Neural cell (in vitro differentiated cells): ENCODE measurements at regions not wholly inside any gene's neighbourhood (a gene's known extent, or its start where the extent isn't known, plus 50 kb on each side); places are given as distances from the start of the nearest gene placed in this dataset.

Experiments
- H2AFZ ChIP-seq: fragments of 200-600, 300-800 bp; sonication (generic), shearing (Covaris generic); 2 replicates; pipeline ENCODE4 v1.6.0; 2014; ENCODE audit warnings: low read depth, mild to moderate bottlenecking, antibody characterized with exemption, low read length, moderate library complexity
- H3F3A ChIP-seq: fragments of 200-600 bp; shearing (Covaris generic); 2 replicates; pipeline ENCODE4 v1.6.1; 2016; ENCODE audit warnings: mild to moderate bottlenecking, moderate library complexity, mixed read lengths, antibody characterized with exemption, low read length; ENCODE audit not compliant: insufficient read depth, poor library complexity, severe bottlenecking
- H3K27ac ChIP-seq: fragments of 200-600, 300-800 bp; sonication (generic), shearing (Covaris generic); 2 replicates; pipeline ENCODE4 v1.5.1; 2014; ENCODE audit warnings: mild to moderate bottlenecking, low read length, moderate library complexity
- H3K27me3 ChIP-seq: fragments of 300-800, 200-600 bp; sonication (generic), shearing (Covaris generic); 2 replicates; pipeline ENCODE4 v1.6.0; 2014; ENCODE audit warnings: mild to moderate bottlenecking, low read depth, low read length, moderate library complexity; ENCODE audit not compliant: insufficient read depth
- H3K36me3 ChIP-seq: fragments of 300-800, 200-600 bp; sonication (generic), shearing (Covaris generic); 2 replicates; pipeline ENCODE4 v1.5.1; 2014; ENCODE audit warnings: mild to moderate bottlenecking, antibody characterized with exemption, low read length, moderate library complexity; ENCODE audit not compliant: insufficient read depth
- H3K4me2 ChIP-seq: fragments of 300-800, 200-600 bp; sonication (generic), shearing (Covaris generic); 2 replicates; pipeline ENCODE4 v1.6.0; 2014; ENCODE audit warnings: mild to moderate bottlenecking, low read length
- H3K4me3 ChIP-seq: fragments of 300-800, 200-600 bp; sonication (generic), shearing (Covaris generic); 2 replicates; pipeline ENCODE4 v1.5.1; 2014; ENCODE audit warnings: mild to moderate bottlenecking, low read length, moderate library complexity
- H3K79me2 ChIP-seq: fragments of 200-600 bp; shearing (Covaris generic); replicated peaks from 2 replicates; pipeline ENCODE4 v1.6.0; 2014; ENCODE audit warnings: mild to moderate bottlenecking, low read length, moderate library complexity; ENCODE audit not compliant: insufficient read depth
- H3K9ac ChIP-seq: fragments of 300-800, 200-600 bp; sonication (generic), shearing (Covaris generic); 2 replicates; pipeline ENCODE4 v1.6.1; 2016; ENCODE audit warnings: mild to moderate bottlenecking, low read length, mixed read lengths
- H3K9me2 ChIP-seq: fragments of 200-600 bp; shearing (Covaris generic); 2 replicates; pipeline ENCODE4 v1.6.1; 2016; ENCODE audit warnings: mild to moderate bottlenecking, low read length, mixed read lengths; ENCODE audit not compliant: insufficient read depth
- H3K9me3 ChIP-seq: fragments of 200-600, 300-800 bp; sonication (generic), shearing (Covaris generic); 2 replicates; pipeline ENCODE4 v1.6.1; 2016; ENCODE audit warnings: mild to moderate bottlenecking, mixed run types, low read length, moderate library complexity, mixed read lengths
- H4K20me1 ChIP-seq: fragments of 200-600 bp; shearing (Covaris generic); 2 replicates; pipeline ENCODE4 v1.6.1; 2016; ENCODE audit warnings: mild to moderate bottlenecking, mixed run types; ENCODE audit not compliant: insufficient read depth
- CTCF ChIP-seq: fragments of 450-650 bp; IDR thresholded peaks from 2 replicates; pipeline ENCODE4 v1.5.1; 2014; ENCODE audit warnings: antibody characterized with exemption, mild to moderate bottlenecking, moderate library complexity; ENCODE audit not compliant: poor library complexity, severe bottlenecking
- EP300 ChIP-seq: fragments of 450-650 bp; conservative IDR thresholded peaks from 2 replicates; pipeline ENCODE4 v1.6.1; 2014; ENCODE audit warnings: antibody characterized with exemption, mild to moderate bottlenecking, moderate library complexity; ENCODE audit not compliant: poor library complexity, severe bottlenecking
- EZH2 ChIP-seq: fragments of 200-600, 300-800 bp; shearing (Covaris generic), sonication (generic); IDR thresholded peaks from 2 replicates; pipeline ENCODE4 v1.6.1; 2014; ENCODE audit warnings: antibody characterized with exemption, low read length, borderline replicate concordance, mild to moderate bottlenecking; ENCODE audit not compliant: insufficient read depth, poor library complexity, severe bottlenecking
- MXI1 ChIP-seq: fragments of 450-650 bp; conservative IDR thresholded peaks from 2 replicates; pipeline ENCODE4 v1.6.1; 2014; ENCODE audit warnings: antibody characterized with exemption, mild to moderate bottlenecking; ENCODE audit not compliant: poor library complexity, severe bottlenecking
- POLR2AphosphoS5 ChIP-seq: IDR thresholded peaks from 2 replicates; pipeline ENCODE4 v1.6.1; 2012
- RAD21 ChIP-seq: fragments of 450-650 bp; conservative IDR thresholded peaks from 2 replicates; pipeline ENCODE4 v1.6.1; 2014; ENCODE audit warnings: antibody characterized with exemption, mild to moderate bottlenecking, moderate library complexity
- REST ChIP-seq: IDR thresholded peaks from 2 replicates; pipeline ENCODE4 v1.6.1; 2012; ENCODE audit warnings: borderline replicate concordance
- SMC3 ChIP-seq: fragments of 450-650 bp; conservative IDR thresholded peaks from 2 replicates; pipeline ENCODE4 v1.6.1; 2014; ENCODE audit warnings: antibody characterized with exemption, mild to moderate bottlenecking, moderate library complexity; ENCODE audit not compliant: poor library complexity
- TAF1 ChIP-seq: IDR thresholded peaks from 2 replicates; pipeline ENCODE4 v1.6.1; 2012; ENCODE audit warnings: low read depth

GRCh38 chr3:139848660-139849059, 86.3 kb upstream of the CLSTN2 start:
- Histone ChIP-seq H3K4me2 (no peak overlapping the region), H3K36me3 (no peaks in the 10 kb centered on the region), H3F3A (no peaks in the 10 kb centered on the region), H4K20me1 (no peaks in the 10 kb centered on the region), H3K27ac (no peak overlapping the region), H3K27me3 (no peaks in the 10 kb centered on the region), H3K4me3 (no peak overlapping the region), H3K79me2 (no peaks in the 10 kb centered on the region), H3K9me3 (no peaks in the 10 kb centered on the region), H3K9me2 (no peaks in the 10 kb centered on the region), H3K9ac (no peak overlapping the region), H2AFZ (no peak overlapping the region)
- TF ChIP-seq POLR2AphosphoS5 (no peak), RAD21 (no peak), EP300 (no peak), CTCF (no peak), SMC3 (no peak), MXI1 (no peak)

- H3K27ac ChIP-seq: no peak overlapping the region
- H3F3A ChIP-seq: no peaks in the 10 kb centered on the region
- H3K9me2 ChIP-seq: no peaks in the 10 kb centered on the region
- H3K9me3 ChIP-seq: no peaks in the 10 kb centered on the region
- no peak overlapping the region for H3K4me3 ChIP-seq
- H3K27me3 ChIP-seq: no peaks in the 10 kb centered on the region
- H3K36me3 ChIP-seq: no peaks in the 10 kb centered on the region
- no peaks in the 10 kb centered on the region for H3K79me2 ChIP-seq
- TF ChIP-seq EP300: no peak
- TF ChIP-seq EZH2: no peak
- TF ChIP-seq REST: no peak
- TF ChIP-seq SMC3: no peak
- TF ChIP-seq TAF1: no peak
- no peak for TF ChIP-seq POLR2AphosphoS5
- no peak for TF ChIP-seq MXI1
- TF ChIP-seq CTCF: no peak
- no peak for TF ChIP-seq RAD21
- no peak overlapping the region for H2AFZ ChIP-seq
- no peak overlapping the region for H3K9ac ChIP-seq
- H3K4me2 ChIP-seq: no peak overlapping the region
- H4K20me1 ChIP-seq: no peaks in the 10 kb centered on the region
Observed at GRCh38 chr3:139846729-139847128, 88.3 kb upstream of the CLSTN2 start.
